ENCODE measurements at regions not wholly inside any gene's neighbourhood (a gene's known extent, or its start where the extent isn't known, plus 50 kb on each side); places are given as distances from the start of the nearest gene placed in this dataset.
"Not testable (repeated sequence)": the region's sequence is repeated elsewhere in the genome, so short reads cannot be mapped to it uniquely, and the experiment has no call there.

DNA sequence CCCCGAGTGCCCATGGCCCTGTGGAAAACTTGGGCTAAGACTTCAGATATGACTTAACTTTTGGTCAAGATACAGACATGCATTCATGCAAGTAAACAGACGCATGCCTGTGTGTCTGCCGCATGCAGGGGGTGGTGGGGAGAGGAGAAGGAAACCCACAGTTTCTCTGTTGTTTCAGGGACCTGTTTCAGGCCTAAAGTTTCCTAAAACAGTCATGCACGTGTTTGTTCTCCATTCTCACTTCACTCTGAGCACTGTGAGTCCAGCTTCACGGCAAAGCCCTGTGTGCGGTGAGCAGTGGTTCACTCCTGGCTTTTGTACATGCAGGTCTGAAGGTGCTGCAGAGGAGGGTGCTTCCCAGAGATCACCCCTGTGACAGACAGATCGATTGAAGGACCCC is 158.7 kb downstream of the FOXL1 start:
- no peak for DNase-seq
- H3K4me1 ChIP-seq (ENCODE audit: insufficient read depth, low read length), result peaks cover 4% of the 10 kb centered on the region
- peaks cover 0 to 2% (median 0%) of the 10 kb centered on the region in 8 donors for H3K9me3 Mint-ChIP-seq
- no peaks in the 10 kb centered on the region for H3K36me3 Mint-ChIP-seq
- H3K27me3 Mint-ChIP-seq, result peaks cover 38 to 47% of the 10 kb centered on the region in 2 donors
- no peaks in the 10 kb centered on the region for H3K9me3 ChIP-seq (ENCODE audit: control insufficient read depth in 1 of 2, low read length in 2 of 2)
- ChIA-PET CTCF (ENCODE audit: partially characterized antibody) (no interaction called here), POLR2A (ENCODE audit: partially characterized antibody) (no interaction called here)
- intact Hi-C loops (cut with micrococcal nuclease), result no loop called here
- no peaks in the 10 kb centered on the region for H3K36me3 ChIP-seq (ENCODE audit: insufficient read depth, low read length)
- peaks cover 3% of the 10 kb centered on the region for H3K27me3 ChIP-seq (ENCODE audit: insufficient read depth, low read length)
- peaks cover 5 to 13% (median 7%) of the 10 kb centered on the region in 4 donors for H3K4me1 Mint-ChIP-seq
- no peak overlapping the region for H3K27ac Mint-ChIP-seq
- no peak overlapping the region for H3K4me3 ChIP-seq (ENCODE audit: low read length in 2 of 2)
- H3K4me3 Mint-ChIP-seq, result no peak overlapping the region
- no peak overlapping the region for H3K27ac ChIP-seq (ENCODE audit: low read depth, low read length)

GRCh38 chr16:86738322-86738721 is 160.0 kb downstream of the FOXL1 start:
- H3K4me1 Mint-ChIP-seq, result peaks cover 5 to 13% (median 7%) of the 10 kb centered on the region in 4 donors
- peaks cover 33 to 41% of the 10 kb centered on the region in 2 donors for H3K27me3 Mint-ChIP-seq
- intact Hi-C loops (cut with micrococcal nuclease); DNase-seq; H3K9me3 ChIP-seq (ENCODE audit: control insufficient read depth in 1 of 2, low read length in 2 of 2); H3K36me3 Mint-ChIP-seq; H3K27ac ChIP-seq (ENCODE audit: low read depth, low read length); POLR2A ChIA-PET (ENCODE audit: partially characterized antibody); H3K36me3 ChIP-seq (ENCODE audit: insufficient read depth, low read length); H3K27me3 ChIP-seq (ENCODE audit: insufficient read depth, low read length); H3K4me1 ChIP-seq (ENCODE audit: insufficient read depth, low read length); CTCF ChIA-PET (ENCODE audit: partially characterized antibody); H3K9me3 Mint-ChIP-seq; H3K27ac Mint-ChIP-seq; H3K4me3 Mint-ChIP-seq; H3K4me3 ChIP-seq (ENCODE audit: low read length in 2 of 2): not testable (repeated sequence)

DNA sequence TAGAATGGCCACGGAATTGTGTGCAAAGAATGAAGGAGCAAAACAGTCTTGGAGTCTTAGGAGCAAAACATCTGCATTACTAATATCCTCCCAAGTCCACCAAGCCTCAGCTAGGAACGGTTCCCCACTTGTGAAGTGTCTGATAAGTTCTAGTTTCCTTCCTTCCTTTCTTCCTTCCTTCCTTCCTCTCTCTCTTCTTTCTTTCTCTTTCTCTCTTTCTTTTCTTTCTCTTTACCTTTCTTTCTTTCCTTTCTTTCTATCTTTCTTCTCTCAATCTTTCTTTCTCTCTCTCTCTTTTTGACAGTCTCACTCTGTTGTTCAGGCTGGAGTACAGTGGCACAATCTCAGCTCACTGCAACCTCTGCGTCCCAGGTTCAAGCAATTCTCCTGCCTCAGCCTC is 160.8 kb downstream of the FOXL1 start:
- H3K36me3 Mint-ChIP-seq, result no peaks in the 10 kb centered on the region
- no peak for DNase-seq
- no peak overlapping the region for H3K27ac Mint-ChIP-seq
- POLR2A ChIA-PET (ENCODE audit: partially characterized antibody), result no interaction called here
- peaks cover 4% of the 10 kb centered on the region for H3K4me1 ChIP-seq (ENCODE audit: insufficient read depth, low read length)
- peaks cover 3% of the 10 kb centered on the region for H3K27me3 ChIP-seq (ENCODE audit: insufficient read depth, low read length)
- no peak overlapping the region for H3K27ac ChIP-seq (ENCODE audit: low read depth, low read length)
- CTCF ChIA-PET (ENCODE audit: partially characterized antibody), result interaction anchor here (0.6 kb wide), 1 partner anchor 37 kb away, joined by 3 read pairs; no protein-coding TSS in a partner anchor
- H3K4me1 Mint-ChIP-seq, result peaks cover 5 to 13% (median 7%) of the 10 kb centered on the region in 4 donors
- H3K36me3 ChIP-seq (ENCODE audit: insufficient read depth, low read length), result no peaks in the 10 kb centered on the region
- peaks cover 0 to 2% (median 0%) of the 10 kb centered on the region in 8 donors for H3K9me3 Mint-ChIP-seq
- no peak overlapping the region for H3K4me3 ChIP-seq (ENCODE audit: low read length in 2 of 2)
- H3K9me3 ChIP-seq (ENCODE audit: control insufficient read depth in 1 of 2, low read length in 2 of 2), result no peaks in the 10 kb centered on the region
- intact Hi-C loops (cut with micrococcal nuclease), result no loop called here
- no peak overlapping the region for H3K4me3 Mint-ChIP-seq
- peaks cover 33 to 36% of the 10 kb centered on the region in 2 donors for H3K27me3 Mint-ChIP-seq

GRCh38 chr16:86739808-86740207 is 161.5 kb downstream of the FOXL1 start:
- peak overlapping the region in 1 of 7 donors; percentile 78 for H3K27ac Mint-ChIP-seq
- H3K27ac ChIP-seq (ENCODE audit: low read depth, low read length), result no peak overlapping the region
- peaks cover 29 to 34% of the 10 kb centered on the region in 2 donors for H3K27me3 Mint-ChIP-seq
- CTCF ChIA-PET (ENCODE audit: partially characterized antibody), result interaction anchor here (0.6 kb wide), 1 partner anchor 37 kb away, joined by 3 read pairs; no protein-coding TSS in a partner anchor
- H3K9me3 ChIP-seq (ENCODE audit: control insufficient read depth in 1 of 2, low read length in 2 of 2), result no peaks in the 10 kb centered on the region
- H3K4me1 ChIP-seq (ENCODE audit: insufficient read depth, low read length), result peaks cover 4% of the 10 kb centered on the region
- no peaks in the 10 kb centered on the region for H3K36me3 Mint-ChIP-seq
- H3K36me3 ChIP-seq (ENCODE audit: insufficient read depth, low read length), result no peaks in the 10 kb centered on the region
- H3K4me1 Mint-ChIP-seq, result peaks cover 5 to 13% (median 7%) of the 10 kb centered on the region in 4 donors
- POLR2A ChIA-PET (ENCODE audit: partially characterized antibody), result no interaction called here
- H3K27me3 ChIP-seq (ENCODE audit: insufficient read depth, low read length), result peaks cover 3% of the 10 kb centered on the region
- peaks cover 0 to 2% (median 0%) of the 10 kb centered on the region in 8 donors for H3K9me3 Mint-ChIP-seq
- peak overlapping the region in 3 of 8 donors; percentile 11 to 46 (median 11) for H3K4me3 Mint-ChIP-seq
- no peak for DNase-seq
- H3K4me3 ChIP-seq (ENCODE audit: low read length in 2 of 2), result no peak overlapping the region
- intact Hi-C loops (cut with micrococcal nuclease), result no loop called here

- H3K27ac Mint-ChIP-seq, result peak overlapping the region in 1 of 7 donors; percentile 78
- H3K27me3 Mint-ChIP-seq, result peaks cover 29 to 35% of the 10 kb centered on the region in 2 donors
- intact Hi-C loops (cut with micrococcal nuclease), result no loop called here
- H3K36me3 Mint-ChIP-seq, result no peaks in the 10 kb centered on the region
- ChIA-PET POLR2A (ENCODE audit: partially characterized antibody) (no interaction called here), CTCF (ENCODE audit: partially characterized antibody) (no interaction called here)
- Histone ChIP-seq H3K27me3 (ENCODE audit: insufficient read depth, low read length) (peaks cover 3% of the 10 kb centered on the region), H3K9me3 (ENCODE audit: control insufficient read depth in 1 of 2, low read length in 2 of 2) (no peaks in the 10 kb centered on the region), H3K4me1 (ENCODE audit: insufficient read depth, low read length) (peaks cover 4% of the 10 kb centered on the region), H3K4me3 (ENCODE audit: low read length in 2 of 2) (no peak overlapping the region), H3K36me3 (ENCODE audit: insufficient read depth, low read length) (no peaks in the 10 kb centered on the region), H3K27ac (ENCODE audit: low read depth, low read length) (no peak overlapping the region)
- DNase-seq, result no peak
- peaks cover 5 to 13% (median 7%) of the 10 kb centered on the region in 4 donors for H3K4me1 Mint-ChIP-seq
- H3K4me3 Mint-ChIP-seq, result peak overlapping the region in 3 of 8 donors; percentile 11 to 46 (median 11)
- peaks cover 0 to 2% (median 0%) of the 10 kb centered on the region in 8 donors for H3K9me3 Mint-ChIP-seq
Observed at GRCh38 chr16:86740298-86740697, 161.9 kb downstream of the FOXL1 start.

GRCh38 chr16:86740906-86741799 is 162.8 kb downstream of the FOXL1 start:
- Histone ChIP-seq H3K27ac (ENCODE audit: low read depth, low read length) (no peak overlapping the region), H3K4me1 (ENCODE audit: insufficient read depth, low read length) (peaks cover 4% of the 10 kb centered on the region), H3K9me3 (ENCODE audit: control insufficient read depth in 1 of 2, low read length in 2 of 2) (no peaks in the 10 kb centered on the region), H3K36me3 (ENCODE audit: insufficient read depth, low read length) (no peaks in the 10 kb centered on the region), H3K27me3 (ENCODE audit: insufficient read depth, low read length) (peaks cover 3% of the 10 kb centered on the region), H3K4me3 (ENCODE audit: low read length in 2 of 2) (no peak overlapping the region)
- H3K27me3 Mint-ChIP-seq, result peaks cover 33 to 36% of the 10 kb centered on the region in 2 donors
- H3K9me3 Mint-ChIP-seq, result peaks cover 0 to 2% (median 0%) of the 10 kb centered on the region in 8 donors
- POLR2A ChIA-PET (ENCODE audit: partially characterized antibody), result no interaction called here
- H3K27ac Mint-ChIP-seq, result no peak overlapping the region
- H3K4me1 Mint-ChIP-seq, result peaks cover 5 to 13% (median 7%) of the 10 kb centered on the region in 4 donors
- no peak for DNase-seq
- intact Hi-C loops (cut with micrococcal nuclease), result no loop called here
- no peaks in the 10 kb centered on the region for H3K36me3 Mint-ChIP-seq
- CTCF ChIA-PET (ENCODE audit: partially characterized antibody), result no interaction called here
- H3K4me3 Mint-ChIP-seq, result peak overlapping the region in 7 of 8 donors; percentile 51 to 71 (median 54)

DNA sequence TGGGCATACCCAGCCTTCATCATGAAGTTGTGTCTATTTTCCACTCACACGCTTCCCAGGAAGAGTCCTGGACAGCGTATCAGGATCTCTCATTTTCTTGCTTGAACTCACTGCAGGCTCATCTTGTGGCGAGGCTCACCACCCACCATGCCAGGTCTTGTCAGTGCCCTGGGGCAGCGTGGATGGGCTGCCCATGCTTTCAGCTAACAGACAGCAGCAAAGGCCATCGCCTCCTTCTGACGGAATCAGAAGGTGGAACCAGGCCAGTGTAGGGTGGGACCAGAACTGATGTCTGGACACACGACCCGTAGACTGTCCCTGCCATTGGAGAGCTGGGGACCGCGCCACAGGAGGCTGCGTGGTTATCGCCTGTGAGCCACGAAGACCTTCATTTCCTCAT is 169.4 kb downstream of the FOXL1 start:
- no peaks in the 10 kb centered on the region for H3K9me3 ChIP-seq (ENCODE audit: control insufficient read depth in 1 of 2, low read length in 2 of 2)
- H3K4me3 ChIP-seq (ENCODE audit: low read length in 2 of 2), result no peak overlapping the region
- ChIA-PET CTCF (ENCODE audit: partially characterized antibody) (no interaction called here), POLR2A (ENCODE audit: partially characterized antibody) (no interaction called here)
- H3K4me1 ChIP-seq (ENCODE audit: insufficient read depth, low read length), result no peaks in the 10 kb centered on the region
- Mint-ChIP-seq H3K4me1 (no peaks in the 10 kb centered on the region), H3K36me3 (no peaks in the 10 kb centered on the region), H3K9me3 (peaks cover 0 to 3% (median 0%) of the 10 kb centered on the region in 8 donors), H3K4me3 (no peak overlapping the region), H3K27me3 (peaks cover 8 to 9% of the 10 kb centered on the region in 2 donors), H3K27ac (no peak overlapping the region)
- no peak for DNase-seq
- no peaks in the 10 kb centered on the region for H3K27me3 ChIP-seq (ENCODE audit: insufficient read depth, low read length)
- no peaks in the 10 kb centered on the region for H3K36me3 ChIP-seq (ENCODE audit: insufficient read depth, low read length)
- intact Hi-C loops (cut with micrococcal nuclease), result no loop called here
- no peak overlapping the region for H3K27ac ChIP-seq (ENCODE audit: low read depth, low read length)

All from CD4-positive, alpha-beta memory T cell (primary cell).